PC-9 (cell line): ENCODE measurements at regions not wholly inside any gene's neighbourhood (a gene's known extent, or its start where the extent isn't known, plus 50 kb on each side); places are given as distances from the start of the nearest gene placed in this dataset.
"Not testable (repeated sequence)": the region's sequence is repeated elsewhere in the genome, so short reads cannot be mapped to it uniquely, and the experiment has no call there.

Source experiments
- BruUV-seq: library from RNA; stranded (reverse); fragments of 400-500 nt; replicated peaks from 2 replicates; lab custom pipeline; 2021; lab: Mats Ljungman, UMichigan
- CTCF ChIA-PET: fragments of 300-600 bp; sonication (Branson Sonifier 250); formaldehyde crosslinking; loops from one replicate; lab custom pipeline; 2022; ENCODE audit warnings: antibody characterized with exemption; lab: Charles Lee
- POLR2A ChIA-PET: fragments of 300-600 bp; sonication (Branson Sonifier 250); formaldehyde crosslinking; loops from one replicate; lab custom pipeline; 2022; ENCODE audit warnings: antibody characterized with exemption; ENCODE audit not compliant: unreplicated experiment; lab: Charles Lee
- DNase-seq, 2 experiments: peaks; one replicate each; pipeline versions ENCODE4 v3.0.0 to v3.0.0-alpha.2; 2015 to 2022; ENCODE audit warnings: mixed read lengths in 1 of 2
- H2AFZ ChIP-seq: fragments of 200-600 bp; sonication (generic); 2 replicates; pipeline ENCODE4 v1.8.1; 2017; ENCODE audit warnings: antibody characterized with exemption
- H3F3A ChIP-seq: fragments of 200-600 bp; sonication (generic); 2 replicates; pipeline ENCODE4 v1.8.1; 2017; ENCODE audit warnings: antibody characterized with exemption, mild to moderate bottlenecking, low read depth; ENCODE audit not compliant: insufficient read depth
- H3K27ac ChIP-seq: fragments of 200-600 bp; sonication (generic); 2 replicates; pipeline ENCODE4 v1.6.1; 2016; ENCODE audit warnings: mixed run types
- H3K27me3 ChIP-seq: fragments of 200-600 bp; sonication (generic); 2 replicates; pipeline ENCODE4 v1.6.1; 2016; ENCODE audit warnings: low read depth, mixed run types; ENCODE audit not compliant: insufficient read depth
- H3K36me3 ChIP-seq: fragments of 200-600 bp; sonication (generic); 2 replicates; pipeline ENCODE4 v1.6.1; 2016; ENCODE audit warnings: low read depth, mixed run types
- H3K4me1 ChIP-seq: fragments of 200-600 bp; sonication (generic); replicated peaks from 2 replicates; pipeline ENCODE4 v1.6.1; 2016; ENCODE audit warnings: mixed run types; ENCODE audit not compliant: insufficient read depth
- H3K4me2 ChIP-seq: fragments of 200-600 bp; sonication (generic); 2 replicates; pipeline ENCODE4 v1.6.1; 2017; ENCODE audit warnings: mixed run types
- H3K4me3 ChIP-seq: fragments of 200-600 bp; sonication (generic); 2 replicates; pipeline ENCODE4 v1.6.1; 2016; ENCODE audit warnings: mixed run types
- H3K79me2 ChIP-seq: fragments of 200-600 bp; sonication (generic); 2 replicates; pipeline ENCODE4 v1.6.1; 2017; ENCODE audit warnings: low read depth, mixed run types
- H3K9me2 ChIP-seq: fragments of 200-600 bp; sonication (generic); 2 replicates; pipeline ENCODE4 v1.8.1; 2017; ENCODE audit warnings: mild to moderate bottlenecking; ENCODE audit not compliant: insufficient read depth
- H3K9me3 ChIP-seq: fragments of 200-600 bp; sonication (generic); 2 replicates; pipeline ENCODE4 v1.8.1; 2016; ENCODE audit warnings: low read depth; ENCODE audit not compliant: insufficient read depth
- H4K20me1 ChIP-seq: fragments of 200-600 bp; sonication (generic); 2 replicates; pipeline ENCODE4 v1.8.1; 2017; ENCODE audit not compliant: insufficient read depth
- EZH2 ChIP-seq: fragments of 200-600 bp; sonication (generic); IDR thresholded peaks from 2 replicates; pipeline ENCODE4 v1.8.0; 2017; ENCODE audit warnings: antibody characterized with exemption, low read depth
- intact Hi-C: fragments of 100-400 bp; cut with micrococcal nuclease; formaldehyde crosslinking; loops from one replicate; pipeline ENCODE4 v1.10.0; 2022; ENCODE audit not compliant: unreplicated experiment
- TF ChIP-seq, protein P1 (sequence below): fragments of 200-600 bp; sonication (generic); conservative IDR thresholded peaks from 2 replicates; pipeline ENCODE4 v1.6.1; 2017; ENCODE audit warnings: mixed run types, antibody characterized with exemption, mild to moderate bottlenecking, moderate library complexity

- no peak for TF ChIP-seq EZH2
- TF ChIP-seq, protein P1, sequence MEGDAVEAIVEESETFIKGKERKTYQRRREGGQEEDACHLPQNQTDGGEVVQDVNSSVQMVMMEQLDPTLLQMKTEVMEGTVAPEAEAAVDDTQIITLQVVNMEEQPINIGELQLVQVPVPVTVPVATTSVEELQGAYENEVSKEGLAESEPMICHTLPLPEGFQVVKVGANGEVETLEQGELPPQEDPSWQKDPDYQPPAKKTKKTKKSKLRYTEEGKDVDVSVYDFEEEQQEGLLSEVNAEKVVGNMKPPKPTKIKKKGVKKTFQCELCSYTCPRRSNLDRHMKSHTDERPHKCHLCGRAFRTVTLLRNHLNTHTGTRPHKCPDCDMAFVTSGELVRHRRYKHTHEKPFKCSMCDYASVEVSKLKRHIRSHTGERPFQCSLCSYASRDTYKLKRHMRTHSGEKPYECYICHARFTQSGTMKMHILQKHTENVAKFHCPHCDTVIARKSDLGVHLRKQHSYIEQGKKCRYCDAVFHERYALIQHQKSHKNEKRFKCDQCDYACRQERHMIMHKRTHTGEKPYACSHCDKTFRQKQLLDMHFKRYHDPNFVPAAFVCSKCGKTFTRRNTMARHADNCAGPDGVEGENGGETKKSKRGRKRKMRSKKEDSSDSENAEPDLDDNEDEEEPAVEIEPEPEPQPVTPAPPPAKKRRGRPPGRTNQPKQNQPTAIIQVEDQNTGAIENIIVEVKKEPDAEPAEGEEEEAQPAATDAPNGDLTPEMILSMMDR, result no peak
- H3K79me2 ChIP-seq, result no peaks in the 10 kb centered on the region
- DNase-seq, result no peak
- H4K20me1 ChIP-seq, result no peaks in the 10 kb centered on the region
- no TSS peak for BruUV-seq
- ChIA-PET POLR2A (no interaction called here), CTCF (no interaction called here)
- H3F3A ChIP-seq, result no peaks in the 10 kb centered on the region
- H3K4me3 ChIP-seq, result no peak overlapping the region
- no peak overlapping the region for H3K27ac ChIP-seq
- no peaks in the 10 kb centered on the region for H3K9me2 ChIP-seq
- H3K27me3 ChIP-seq, result no peaks in the 10 kb centered on the region
- H3K36me3 ChIP-seq, result no peaks in the 10 kb centered on the region
- H3K4me1 ChIP-seq, result no peaks in the 10 kb centered on the region
- no peak overlapping the region for H2AFZ ChIP-seq
- H3K4me2 ChIP-seq, result no peak overlapping the region
- intact Hi-C loops, result no loop called here
- no peaks in the 10 kb centered on the region for H3K9me3 ChIP-seq
These were observed 396.8 kb downstream of the FAM72C start for GRCh38 chr1:143574891-143575520.

DNA sequence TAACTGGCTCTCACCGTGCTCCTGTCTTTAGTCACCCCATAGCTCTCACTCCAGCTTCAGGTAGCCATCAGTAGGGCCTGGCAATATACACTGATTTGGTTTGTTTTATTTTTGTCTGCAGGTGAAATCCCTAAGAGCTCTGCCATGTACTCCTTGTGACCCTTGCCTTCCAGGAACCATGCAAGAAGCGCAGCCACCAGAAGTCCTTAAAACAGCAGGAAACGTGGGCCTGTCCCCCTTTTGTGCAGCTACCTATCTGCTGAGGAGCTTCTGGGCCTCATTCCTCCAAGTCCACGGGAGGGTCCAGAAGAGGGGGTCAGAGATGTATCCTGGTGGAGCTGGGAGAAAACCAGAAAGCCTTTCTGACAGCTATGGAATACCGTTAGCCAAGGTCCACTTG is 399.1 kb downstream of the FAM72C start:
- H3K4me2 ChIP-seq, H4K20me1 ChIP-seq, POLR2A ChIA-PET, H3K9me3 ChIP-seq, H3K27me3 ChIP-seq, H3K9me2 ChIP-seq, BruUV-seq, H3K4me1 ChIP-seq, H3K79me2 ChIP-seq, H2AFZ ChIP-seq, DNase-seq, H3K36me3 ChIP-seq, H3F3A ChIP-seq, H3K27ac ChIP-seq, H3K4me3 ChIP-seq, intact Hi-C loops, CTCF ChIA-PET: not testable (repeated sequence)

GRCh38 chr1:143563761-143564160 is 408.0 kb downstream of the FAM72C start:
- H2AFZ ChIP-seq, intact Hi-C loops, H3K4me3 ChIP-seq, H3K4me2 ChIP-seq, H3K27me3 ChIP-seq, H3K9me2 ChIP-seq, POLR2A ChIA-PET, H3K36me3 ChIP-seq, H3K4me1 ChIP-seq, H3K79me2 ChIP-seq, H3K9me3 ChIP-seq, H3K27ac ChIP-seq, DNase-seq, CTCF ChIA-PET, H3F3A ChIP-seq, H4K20me1 ChIP-seq, BruUV-seq: not testable (repeated sequence)

DNA sequence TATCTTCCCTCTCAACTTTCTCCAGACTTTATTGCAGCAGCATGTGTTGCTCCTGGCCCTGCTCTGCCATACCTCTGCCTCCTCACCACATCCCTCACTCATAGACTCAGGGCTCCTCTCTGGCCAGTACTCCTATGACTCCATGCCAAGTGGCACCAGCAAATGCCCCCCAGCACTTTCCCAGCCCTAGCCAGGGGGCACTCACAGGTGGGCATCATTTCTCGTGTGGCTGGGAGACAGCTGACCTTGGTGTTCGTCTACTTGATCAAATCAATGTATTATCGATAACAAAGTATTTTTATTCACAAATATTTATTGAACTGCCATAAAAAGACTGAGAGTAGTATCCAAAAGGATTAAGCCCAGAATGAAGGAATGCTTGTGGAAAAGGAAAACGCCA is 418.2 kb downstream of the FAM72C start:
- no peaks in the 10 kb centered on the region for H3K27me3 ChIP-seq
- no peak for DNase-seq
- TF ChIP-seq EZH2, result no peak
- TF ChIP-seq, protein P1, result no peak
- H3K4me3 ChIP-seq, result no peak overlapping the region
- no peaks in the 10 kb centered on the region for H4K20me1 ChIP-seq
- no peak overlapping the region for H3K27ac ChIP-seq
- no peaks in the 10 kb centered on the region for H3K9me2 ChIP-seq
- CTCF ChIA-PET, result no interaction called here
- H3K36me3 ChIP-seq, result no peaks in the 10 kb centered on the region
- POLR2A ChIA-PET, result no interaction called here
- no peaks in the 10 kb centered on the region for H3F3A ChIP-seq
- no peak overlapping the region for H3K4me2 ChIP-seq
- BruUV-seq, result no TSS peak
- no peaks in the 10 kb centered on the region for H3K79me2 ChIP-seq
- intact Hi-C loops, result no loop called here
- H3K9me3 ChIP-seq, result no peaks in the 10 kb centered on the region
- H2AFZ ChIP-seq, result no peak overlapping the region
- no peaks in the 10 kb centered on the region for H3K4me1 ChIP-seq

DNA sequence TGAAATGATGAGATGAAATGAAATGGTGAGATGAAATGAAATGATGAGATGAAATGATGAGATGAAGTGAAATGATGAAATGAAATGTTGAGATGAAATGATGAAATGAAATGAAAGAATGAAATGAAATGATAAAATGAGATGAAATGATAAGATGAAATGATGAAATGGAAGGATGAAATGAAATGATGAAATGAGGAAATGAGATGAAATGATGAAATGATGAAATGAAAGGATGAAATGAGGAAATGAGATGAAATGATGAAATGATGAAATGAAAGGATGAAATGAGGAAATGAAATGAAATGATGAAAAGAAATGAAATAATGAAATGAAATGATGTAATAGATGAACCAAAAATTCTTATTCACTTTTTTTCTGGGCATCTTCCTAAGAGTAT is 467.1 kb downstream of the FAM72C start:
- H3K36me3 ChIP-seq, H3K4me2 ChIP-seq, DNase-seq, POLR2A ChIA-PET, H3K27me3 ChIP-seq, BruUV-seq, H2AFZ ChIP-seq, intact Hi-C loops, CTCF ChIA-PET, H3K27ac ChIP-seq, H4K20me1 ChIP-seq, H3K9me2 ChIP-seq, H3K4me3 ChIP-seq, H3K79me2 ChIP-seq, H3K4me1 ChIP-seq, H3F3A ChIP-seq, H3K9me3 ChIP-seq: not testable (repeated sequence)

GRCh38 chr1:143504080-143504479 is 467.7 kb downstream of the FAM72C start:
- CTCF ChIA-PET, result not testable (repeated sequence)

More at GRCh38 chr1:143504080-143504479, 467.7 kb downstream of the FAM72C start:
- H3K79me2 ChIP-seq, H4K20me1 ChIP-seq, H3K4me3 ChIP-seq, H3K27me3 ChIP-seq, H2AFZ ChIP-seq, intact Hi-C loops, H3K9me3 ChIP-seq, DNase-seq, H3K4me2 ChIP-seq, POLR2A ChIA-PET, H3K27ac ChIP-seq, H3F3A ChIP-seq, H3K36me3 ChIP-seq, H3K9me2 ChIP-seq, H3K4me1 ChIP-seq, BruUV-seq: not testable (repeated sequence)
